IPS-NIHi11 (cell line): ENCODE measurements at regions not wholly inside any gene's neighbourhood (a gene's known extent, or its start where the extent isn't known, plus 50 kb on each side); places are given as distances from the start of the nearest gene placed in this dataset.

Experiments
- DNase-seq: peaks from one replicate; pipeline ENCODE4 v3.0.0; 2012; ENCODE audit warnings: mixed read lengths, low spot score

DNA sequence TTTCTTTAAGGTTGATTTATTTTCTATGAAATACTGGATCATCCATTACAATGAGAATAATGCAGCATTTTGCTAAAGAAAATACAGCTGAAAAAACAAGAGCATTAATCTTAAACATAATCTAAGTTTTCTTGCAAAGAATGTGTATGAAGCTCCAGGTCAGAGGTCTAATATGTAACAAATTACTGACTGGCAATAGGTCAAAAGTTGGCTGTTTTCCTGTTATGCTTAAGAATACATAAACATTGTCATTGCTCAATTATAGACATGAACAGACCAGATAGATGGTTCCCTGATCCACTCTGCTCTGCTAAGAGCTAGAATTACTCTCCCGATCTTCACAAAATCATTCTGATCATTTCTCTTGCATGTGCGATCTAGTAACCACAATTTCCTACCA lies 718.6 kb downstream of the PDHA2 start:
- no peak for DNase-seq

DNA sequence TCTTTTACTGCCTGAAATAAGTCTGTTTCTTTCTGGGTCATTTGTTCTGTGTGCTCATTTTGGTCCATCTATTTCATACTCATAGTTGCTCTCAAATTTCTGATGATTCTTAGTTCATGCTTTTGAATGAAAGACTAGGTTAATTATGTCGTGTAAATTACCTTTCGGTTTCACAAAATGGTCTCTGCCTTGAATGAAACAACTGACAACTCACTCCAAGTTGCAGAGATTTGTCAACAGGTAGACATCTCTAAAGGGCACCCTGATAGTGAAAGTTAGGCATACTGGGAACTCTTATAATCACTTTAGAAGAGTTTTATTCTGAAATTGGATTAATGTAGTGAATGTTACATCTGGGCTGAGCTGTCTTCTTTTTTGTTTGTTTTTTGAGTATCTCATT lies 726.9 kb downstream of the PDHA2 start:
- no peak for DNase-seq

DNA sequence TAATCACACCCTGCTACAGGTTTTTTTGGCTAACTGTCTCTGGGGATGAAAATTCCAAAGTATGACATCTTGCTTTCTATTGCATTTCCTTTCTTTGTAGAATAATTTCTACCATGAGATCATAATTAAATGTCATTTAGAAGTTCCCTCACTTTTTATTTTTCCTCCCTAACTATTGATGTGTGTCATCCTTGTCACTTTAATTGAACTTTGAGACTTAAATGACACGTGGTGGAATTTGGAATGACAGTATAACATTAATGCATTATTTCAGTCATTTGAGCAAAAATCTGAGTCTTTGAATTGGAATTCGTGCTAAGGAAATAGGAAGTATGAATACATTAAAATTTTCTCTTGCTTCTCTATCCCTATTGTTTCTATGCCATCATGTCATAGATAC lies 745.4 kb downstream of the PDHA2 start:
- no peak for DNase-seq

DNA sequence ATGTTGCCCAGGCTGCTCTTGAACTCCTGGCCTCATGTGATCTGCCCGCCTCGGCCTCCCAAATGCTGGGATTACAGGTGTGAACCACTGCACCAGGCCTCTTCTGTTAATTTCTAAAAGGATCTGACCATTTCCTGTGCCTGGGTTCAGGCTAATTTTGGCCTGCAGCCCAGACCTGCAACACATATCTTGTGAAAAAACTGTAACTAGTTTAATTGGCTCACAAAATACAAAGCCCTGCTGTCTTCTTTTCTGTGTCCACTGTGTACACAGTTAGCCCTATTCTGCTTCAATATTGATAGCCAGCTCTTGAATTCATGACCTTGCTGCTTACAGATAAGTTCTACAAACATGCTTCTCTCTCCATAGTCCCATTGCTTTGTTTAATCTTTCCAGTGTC lies 753.5 kb downstream of the PDHA2 start:
- DNase-seq: no peak

DNA sequence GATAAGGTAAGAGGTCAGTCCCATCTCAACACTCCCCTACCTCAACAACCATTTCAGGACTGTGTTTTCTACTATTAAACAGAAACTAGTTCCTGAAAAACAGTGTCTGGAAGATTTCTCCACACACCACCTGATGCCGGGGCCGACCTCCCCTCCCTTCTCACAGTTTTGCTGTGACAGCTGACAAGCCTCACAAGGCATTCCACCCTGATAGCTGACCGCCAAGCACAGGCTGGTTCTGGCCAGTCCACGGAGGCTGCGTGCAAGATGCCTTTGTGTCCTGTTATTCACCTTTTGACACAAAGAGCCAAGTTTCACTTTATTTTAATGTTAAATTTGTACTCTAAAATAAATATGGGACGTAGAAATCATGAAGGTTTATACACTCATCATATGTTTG lies 758.6 kb downstream of the PDHA2 start:
- DNase-seq: no peak

DNA sequence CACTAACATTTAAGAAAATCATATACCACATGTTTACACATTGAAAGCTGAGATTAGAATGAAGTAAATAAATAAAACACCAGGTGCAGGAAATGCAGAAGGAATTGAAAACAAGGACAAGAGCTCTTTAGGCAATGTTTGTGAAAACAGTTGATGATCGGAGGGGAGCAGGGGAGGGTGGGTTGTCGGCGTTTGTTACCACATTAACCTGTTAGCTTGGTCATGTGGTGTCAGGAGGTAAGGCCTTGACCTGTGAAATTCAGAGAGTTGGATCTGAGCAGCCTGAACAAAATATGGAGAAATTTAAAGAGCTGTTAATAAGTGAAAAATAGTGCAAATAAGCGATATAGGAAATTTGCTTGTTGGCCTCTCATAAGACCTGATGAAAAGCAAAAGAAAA lies 759.9 kb downstream of the PDHA2 start:
- DNase-seq: peak; percentile 8

DNA sequence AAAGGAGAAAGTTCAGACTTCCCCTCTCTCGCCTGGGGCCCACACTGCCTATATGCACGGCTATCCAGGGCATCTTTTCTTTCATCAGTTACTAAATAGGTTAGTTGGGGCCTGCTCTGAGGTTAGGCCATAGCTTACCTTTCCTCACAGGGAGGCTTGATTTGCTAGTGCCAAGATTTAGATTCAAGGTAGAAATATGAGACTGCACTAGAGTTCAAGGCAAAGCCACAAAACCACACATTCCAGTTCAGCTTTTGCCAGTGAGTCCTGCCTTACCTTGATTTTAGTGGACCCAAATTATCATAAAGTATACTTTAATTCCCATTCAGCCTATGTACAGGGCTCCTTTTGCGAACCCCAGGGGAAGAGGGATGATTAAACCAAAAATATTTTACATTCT lies 762.8 kb downstream of the PDHA2 start:
- no peak for DNase-seq

DNA sequence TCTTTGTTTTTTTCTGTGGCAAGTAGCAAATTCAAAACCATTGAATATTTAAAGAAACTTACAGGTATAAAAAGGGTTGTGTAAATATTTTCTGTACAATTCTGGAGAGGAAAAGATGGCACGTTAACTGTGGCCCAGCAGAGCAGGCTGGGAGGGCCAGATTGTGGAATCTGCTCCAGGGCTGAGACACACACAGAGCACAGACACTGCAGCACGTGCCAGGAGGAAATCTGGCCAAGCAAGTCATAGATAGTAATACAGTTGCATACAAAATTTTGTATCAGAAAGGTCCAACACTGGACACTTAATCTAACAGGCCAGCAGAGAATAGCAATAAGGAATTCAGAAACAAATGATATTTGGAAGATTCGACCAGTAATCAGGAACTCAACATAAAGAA lies 763.7 kb downstream of the PDHA2 start:
- no peak for DNase-seq

DNA sequence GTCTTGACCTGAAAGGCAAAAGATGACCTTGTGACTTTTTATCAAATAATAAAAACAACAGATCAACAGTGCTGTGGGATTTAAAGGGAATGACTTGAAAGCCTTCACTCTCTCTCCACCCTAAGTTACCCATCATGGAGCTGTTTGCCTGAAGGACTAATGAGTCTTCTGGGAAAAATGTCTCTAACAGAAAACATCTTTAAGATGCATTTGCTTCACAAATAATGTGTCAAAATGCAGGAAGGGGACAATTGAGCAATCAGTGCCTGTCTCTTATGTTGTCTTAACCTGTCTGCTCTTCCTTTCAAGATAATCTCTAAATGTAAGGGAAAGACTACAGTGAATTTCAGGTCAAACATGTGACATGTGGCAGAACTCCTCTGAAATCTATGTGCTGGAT lies 766.6 kb downstream of the PDHA2 start:
- DNase-seq: no peak

DNA sequence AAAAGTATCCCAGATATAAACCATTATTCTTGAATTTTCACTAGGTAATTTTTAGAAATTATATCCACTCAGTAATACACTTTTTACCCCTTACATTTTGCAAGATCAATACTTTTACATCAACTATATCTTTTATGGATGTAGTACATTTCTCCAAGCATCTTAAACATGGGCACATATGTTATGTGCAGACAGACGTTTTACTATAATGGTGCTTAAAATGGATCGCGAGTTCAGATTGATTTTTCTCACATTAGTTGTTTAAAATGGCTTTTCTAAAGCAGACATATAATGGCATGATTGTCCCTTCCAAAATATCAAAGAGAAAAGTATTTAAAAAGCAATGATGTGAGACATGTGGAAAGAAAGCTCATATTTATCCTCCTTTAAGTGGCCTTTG lies 786.1 kb downstream of the PDHA2 start:
- DNase-seq: no peak

DNA sequence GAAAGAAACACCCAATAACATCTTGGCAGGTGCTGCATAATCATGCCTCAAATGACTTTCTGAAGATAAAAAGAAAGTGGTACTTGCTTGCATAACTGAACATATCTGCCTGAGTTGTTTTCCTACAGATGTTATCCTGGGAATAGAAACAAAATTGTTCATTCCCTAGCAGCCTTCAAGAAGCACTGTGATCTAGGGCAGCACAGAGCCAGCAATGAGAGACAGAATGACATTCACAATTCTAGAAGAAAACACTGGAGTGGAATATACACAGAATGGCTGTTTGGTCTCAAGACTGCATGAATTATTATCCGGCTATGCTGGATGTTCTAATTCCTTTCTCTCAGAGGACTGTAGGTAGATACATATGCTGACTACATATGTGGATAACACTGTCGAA lies 790.9 kb downstream of the PDHA2 start:
- no peak for DNase-seq

DNA sequence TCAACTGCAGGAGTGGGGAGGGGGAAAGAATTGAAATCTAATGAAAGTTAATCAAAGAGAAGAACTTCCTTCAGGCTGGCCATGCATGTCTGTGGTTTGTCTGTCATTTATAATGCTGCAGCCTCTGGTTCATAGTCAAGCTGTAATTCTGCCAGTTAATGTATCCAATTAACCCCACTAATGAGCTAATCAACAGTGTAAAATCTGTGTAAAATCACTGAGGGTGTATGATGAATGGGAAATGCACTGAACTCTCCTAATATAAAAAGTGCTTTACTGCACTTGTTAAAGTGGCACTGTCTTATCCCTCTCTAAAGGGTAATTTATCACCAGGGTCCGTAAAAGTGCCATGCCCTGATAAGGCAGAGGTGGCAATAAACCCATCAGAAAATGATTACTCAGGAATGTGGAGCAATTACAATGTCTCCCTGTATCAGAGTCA lies 798.1 kb downstream of the PDHA2 start:
- no peak for DNase-seq

DNA sequence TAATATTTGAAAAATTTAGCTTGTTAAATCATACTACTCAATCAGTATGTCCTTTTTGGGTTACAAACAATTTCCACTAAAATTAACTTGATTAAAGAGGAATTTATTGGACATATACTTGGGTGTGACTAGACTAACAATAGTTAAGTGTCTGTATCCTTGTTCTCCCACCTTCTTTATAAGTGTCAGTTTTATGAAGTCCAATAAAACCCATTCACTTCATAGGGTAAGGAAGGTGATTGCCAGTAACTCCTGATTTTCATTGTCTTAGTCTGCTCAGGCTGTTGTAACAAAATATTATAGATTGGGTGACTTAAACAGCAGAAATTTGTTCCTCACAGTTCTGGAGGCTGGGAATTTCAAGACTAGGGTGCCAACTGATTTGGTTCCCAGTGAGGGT lies 800.0 kb downstream of the PDHA2 start:
- no peak for DNase-seq

DNA sequence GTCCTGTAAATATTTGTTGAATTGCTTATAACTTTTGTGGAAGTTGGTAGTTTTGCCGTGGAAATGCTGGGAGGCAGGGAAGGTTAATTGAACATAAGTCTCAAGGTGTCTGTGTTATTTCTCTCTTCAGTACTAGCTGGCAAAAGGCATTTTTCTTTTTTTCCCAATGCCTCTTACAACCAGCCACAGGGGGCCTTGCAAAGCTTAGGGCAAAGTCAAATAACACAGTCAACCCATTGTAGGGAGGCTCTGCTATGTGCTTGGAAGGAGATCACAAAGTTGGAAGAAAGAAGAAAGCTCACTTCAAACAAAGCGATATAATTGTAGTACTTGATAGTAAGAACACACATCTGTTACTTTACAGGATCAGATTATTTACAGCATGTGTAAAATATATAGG lies 802.6 kb downstream of the PDHA2 start:
- peak; percentile 41 for DNase-seq

DNA sequence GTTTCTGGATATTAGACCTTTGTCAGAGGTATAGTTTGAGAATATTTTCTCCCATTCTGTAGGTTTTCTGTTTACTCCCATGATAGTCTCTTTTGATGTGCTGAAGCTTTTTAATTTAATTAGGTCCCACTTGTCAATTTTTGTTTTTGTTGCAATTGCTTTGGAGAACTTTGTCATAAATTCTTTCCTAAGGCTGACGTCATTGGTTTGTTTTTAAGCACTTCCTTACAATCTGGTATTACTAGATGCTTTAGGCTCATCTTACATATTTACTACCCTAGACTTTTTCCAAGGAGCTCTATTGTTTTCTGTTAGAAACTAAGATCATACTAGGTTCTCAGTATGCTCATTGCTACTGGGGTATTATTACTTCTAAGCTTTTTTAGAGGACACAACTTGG lies 806.3 kb downstream of the PDHA2 start:
- no peak for DNase-seq

DNA sequence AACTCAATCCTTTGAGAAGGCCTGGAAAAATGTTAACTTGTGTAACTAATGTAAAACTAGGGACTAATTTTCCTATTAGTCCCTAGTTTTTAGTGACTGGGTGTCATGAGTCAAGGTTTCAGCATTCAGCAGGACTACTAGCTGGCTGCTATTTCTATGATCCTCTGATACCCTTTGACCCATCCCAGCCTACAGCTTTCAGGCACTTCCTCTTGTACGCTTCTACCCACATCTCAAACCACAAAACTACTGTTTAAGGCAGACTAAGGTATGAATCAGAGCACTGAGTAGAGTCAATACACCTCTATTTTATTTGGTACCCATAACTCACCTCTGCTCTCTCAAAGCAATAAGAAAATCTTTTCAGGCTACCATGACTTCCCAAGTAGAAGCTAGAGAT lies 809.6 kb downstream of the PDHA2 start:
- no peak for DNase-seq

DNA sequence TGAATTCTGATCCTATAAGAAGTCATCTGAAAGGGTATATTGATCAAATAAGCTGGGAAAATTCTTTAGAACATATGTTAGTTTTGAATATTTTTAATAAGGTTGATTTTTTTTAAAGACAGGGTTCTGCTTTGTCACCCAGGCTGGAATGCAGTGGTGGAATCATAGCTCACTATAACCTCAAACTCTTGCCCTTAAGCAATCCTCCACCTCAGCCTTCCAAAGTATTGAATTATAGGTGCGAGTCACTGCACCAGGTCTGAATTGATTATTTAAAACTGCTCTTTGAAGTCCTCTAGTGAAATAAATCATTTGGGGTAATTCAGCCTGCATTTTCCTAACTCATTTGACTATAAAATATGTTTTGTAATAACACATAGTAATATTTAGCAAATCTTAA lies 812.3 kb downstream of the PDHA2 start:
- no peak for DNase-seq

DNA sequence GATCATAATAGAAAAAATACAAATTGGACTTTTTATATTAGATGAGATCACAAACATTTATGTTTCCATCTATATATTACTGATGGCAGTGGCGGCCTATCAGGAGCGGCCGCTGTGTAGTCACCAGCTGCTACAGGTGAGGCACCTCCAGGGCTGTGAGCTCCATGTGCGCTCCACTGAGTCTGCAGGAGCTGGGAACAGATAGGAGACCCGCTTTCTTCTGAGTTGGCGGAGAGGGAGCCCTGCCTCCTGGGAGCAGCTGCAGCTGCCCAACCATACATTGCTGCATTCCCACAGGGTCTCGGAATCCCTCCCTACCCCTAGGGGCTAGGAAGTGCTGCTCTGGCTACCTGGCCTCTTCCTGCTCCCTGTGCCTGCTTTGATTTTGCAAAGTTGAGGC lies 812.9 kb downstream of the PDHA2 start:
- DNase-seq: no peak

DNA sequence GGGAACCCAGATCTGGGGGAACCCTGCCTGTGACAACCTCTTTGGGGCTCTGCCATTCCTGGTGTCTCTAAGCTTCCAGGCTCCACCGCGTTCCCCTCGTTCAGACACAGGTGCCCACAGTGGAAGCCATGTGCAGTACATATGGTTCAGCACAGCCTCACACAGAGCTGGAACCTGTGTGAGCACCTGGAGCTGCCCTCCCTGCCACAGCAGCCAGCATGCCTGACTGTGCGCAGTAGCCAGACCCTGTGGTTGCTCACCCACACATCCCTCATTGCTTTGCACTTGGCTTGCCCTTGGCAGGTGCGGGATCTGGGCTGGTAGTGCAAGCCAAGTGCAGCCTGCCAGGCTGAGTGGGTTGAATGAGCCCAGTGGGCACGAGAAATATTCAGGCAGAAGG lies 814.2 kb downstream of the PDHA2 start:
- no peak for DNase-seq

DNA sequence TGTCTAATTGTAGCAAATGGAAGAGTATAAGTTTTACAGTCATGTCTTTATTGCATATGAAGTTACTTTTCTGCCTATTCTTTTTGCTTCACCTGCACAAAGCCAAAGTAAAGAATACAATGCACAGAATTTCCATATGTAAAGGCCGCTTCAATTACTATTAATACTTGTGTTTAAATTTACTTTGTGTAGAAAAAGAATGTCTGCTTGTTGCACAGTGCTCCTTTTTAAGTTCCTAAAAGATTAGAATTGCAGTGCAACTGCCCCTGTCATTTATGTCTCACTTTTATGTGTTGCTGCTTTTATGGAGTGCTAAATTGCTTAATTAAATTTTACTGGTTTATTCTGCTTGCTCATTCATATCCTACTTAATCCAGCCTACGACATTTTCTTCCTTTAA lies 830.5 kb downstream of the PDHA2 start:
- DNase-seq: no peak

DNA sequence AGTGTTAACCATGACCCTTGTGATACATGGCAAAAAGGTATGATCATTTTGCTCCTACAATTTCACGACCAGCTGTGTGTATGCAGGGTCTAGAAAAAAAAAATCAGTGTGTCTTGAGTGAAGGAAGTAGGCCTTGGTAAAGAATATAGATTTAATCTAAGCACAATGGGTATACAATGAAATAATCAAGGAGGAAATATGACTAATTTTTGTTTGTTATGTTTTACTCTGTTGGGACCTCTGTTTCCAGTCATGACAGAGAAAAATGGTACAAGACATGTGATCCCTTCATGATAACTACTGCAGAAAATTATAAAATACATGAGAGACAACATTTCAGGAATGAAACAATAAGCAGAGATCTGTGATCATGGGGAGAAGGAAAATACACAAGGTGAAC lies 835.5 kb downstream of the PDHA2 start:
- no peak for DNase-seq

DNA sequence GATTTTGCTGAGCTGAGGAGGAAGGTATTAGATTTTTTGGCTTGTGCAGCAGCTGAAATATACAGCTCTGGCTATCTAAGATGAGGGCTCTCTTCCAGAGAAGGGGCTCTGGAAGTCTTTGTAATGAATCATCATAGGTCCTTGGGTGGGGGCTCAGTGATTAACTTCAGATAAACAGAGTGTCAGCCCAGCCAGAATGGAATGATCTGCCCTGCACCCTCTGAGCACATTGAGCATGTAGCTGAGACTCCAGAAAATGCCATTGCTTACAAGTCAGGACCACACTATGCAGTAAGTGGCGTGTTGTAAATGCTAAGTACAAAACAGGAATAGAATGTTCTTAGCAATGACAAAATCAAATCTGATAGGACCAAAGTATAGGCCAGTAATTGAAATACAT lies 836.0 kb downstream of the PDHA2 start:
- DNase-seq: no peak

DNA sequence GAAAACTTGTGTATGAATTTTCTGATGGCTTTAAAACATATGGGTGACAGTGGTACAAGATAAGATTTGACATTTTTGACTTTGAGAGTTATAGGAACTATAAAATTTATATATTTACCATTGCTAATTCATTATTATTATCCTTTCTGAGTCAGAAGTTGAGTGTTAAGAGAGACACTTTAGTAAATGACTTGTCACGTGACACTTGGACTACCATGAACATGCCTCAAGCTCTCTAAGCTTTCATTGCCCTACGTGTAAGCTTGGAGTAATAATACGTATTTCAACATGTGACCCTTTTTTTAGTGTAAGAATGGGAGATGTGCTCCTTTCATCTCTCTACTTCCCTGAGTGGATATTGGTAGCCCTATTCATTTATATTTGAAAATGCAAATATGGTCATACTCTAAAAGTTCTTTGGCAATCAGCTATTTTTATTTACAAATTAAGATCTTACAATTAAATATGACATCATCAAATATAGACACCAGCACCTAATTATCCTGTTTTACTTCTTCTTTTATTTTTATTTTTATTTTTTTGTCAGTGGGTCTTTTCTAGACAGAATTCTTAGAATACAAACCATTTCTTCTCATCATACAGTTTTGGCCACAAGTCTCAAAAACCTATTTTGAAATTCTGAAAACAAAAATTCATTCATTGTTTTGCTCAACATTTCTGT lies 837.0 kb downstream of the PDHA2 start:
- no peak for DNase-seq

DNA sequence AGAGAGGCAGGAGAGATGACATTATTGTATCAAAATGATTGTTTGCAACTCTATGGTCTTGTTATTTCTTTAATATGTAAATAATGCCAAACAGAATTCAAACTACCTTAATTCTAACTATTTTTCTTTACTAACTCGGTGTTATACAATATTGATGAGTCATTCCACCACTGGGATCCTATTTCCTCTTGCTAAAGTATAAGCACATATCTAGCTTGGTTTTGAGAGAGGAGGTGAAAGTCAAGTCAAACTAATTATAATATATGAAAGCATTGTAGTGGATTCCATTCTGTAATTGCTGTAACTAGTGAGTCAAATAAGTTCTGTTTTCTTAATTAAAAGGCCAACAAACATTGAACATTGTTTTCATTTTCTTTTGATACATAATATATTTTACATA lies 837.6 kb downstream of the PDHA2 start:
- no peak for DNase-seq

DNA sequence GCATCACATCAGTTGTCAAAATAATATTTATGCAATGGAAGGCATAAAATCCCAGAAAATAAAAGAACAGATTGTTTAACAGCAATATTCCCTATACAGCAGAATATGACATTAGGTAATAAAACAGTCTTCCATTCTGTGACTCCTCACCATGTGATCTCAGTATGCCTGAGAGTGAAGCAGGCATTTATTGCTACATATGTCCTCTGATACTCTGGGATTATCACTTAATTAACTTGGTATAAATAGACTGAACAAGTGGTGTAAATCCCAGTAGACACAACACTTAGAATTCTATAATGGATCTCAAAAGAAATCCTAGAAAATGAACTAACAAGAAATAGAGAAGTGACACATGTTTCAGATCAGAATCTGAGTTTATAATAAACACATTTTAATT lies 841.3 kb downstream of the PDHA2 start:
- no peak for DNase-seq
